HG03103 (cell line): ENCODE measurements at regions not wholly inside any gene's neighbourhood (a gene's known extent, or its start where the extent isn't known, plus 50 kb on each side); places are given as distances from the start of the nearest gene placed in this dataset.
A peak's percentile ranks its signal among the peaks of the same experiment; 100 is the strongest.

ENCODE experiments used
- ATAC-seq: cut with Tn5 transposase; IDR thresholded peaks from one replicate; pipeline ENCODE4 v1.9.1; 2021; ENCODE audit warnings: low read depth; ENCODE audit not compliant: unreplicated experiment

GRCh38 chr21:14736672-14737071, 190.6 kb upstream of the SAMSN1 start:
- ATAC-seq: no peak

- ATAC-seq: peak; percentile 77
Observed at GRCh38 chr21:14736162-14736561, 190.0 kb upstream of the SAMSN1 start.

GRCh38 chr21:14734833-14735232, 188.7 kb upstream of the SAMSN1 start:
- ATAC-seq: no peak

GRCh38 chr21:14734191-14734590, 188.1 kb upstream of the SAMSN1 start:
- no peak for ATAC-seq

GRCh38 chr21:14725219-14725618, 179.1 kb upstream of the SAMSN1 start:
- ATAC-seq: no peak

GRCh38 chr21:14722841-14723483, 176.8 kb upstream of the SAMSN1 start:
- no peak for ATAC-seq

GRCh38 chr21:14720237-14720636, 174.1 kb upstream of the SAMSN1 start:
- ATAC-seq: no peak

GRCh38 chr21:14718951-14719350, 172.8 kb upstream of the SAMSN1 start:
- no peak for ATAC-seq

GRCh38 chr21:14716761-14717396, 170.8 kb upstream of the SAMSN1 start:
- ATAC-seq: no peak

- no peak for ATAC-seq
Observed at GRCh38 chr21:14713109-14713508, 167.0 kb upstream of the SAMSN1 start.

- ATAC-seq: no peak
Observed at GRCh38 chr21:14712121-14712715, 166.1 kb upstream of the SAMSN1 start.

GRCh38 chr21:14711287-14711686, 165.2 kb upstream of the SAMSN1 start:
- no peak for ATAC-seq

- no peak for ATAC-seq
Observed at GRCh38 chr21:14707511-14708020, 161.5 kb upstream of the SAMSN1 start.

- no peak for ATAC-seq
Observed at GRCh38 chr21:14706712-14707510, 160.8 kb upstream of the SAMSN1 start.

GRCh38 chr21:14699433-14700407, 153.6 kb upstream of the SAMSN1 start:
- no peak for ATAC-seq

GRCh38 chr21:14697769-14698168, 151.7 kb upstream of the SAMSN1 start:
- ATAC-seq: no peak

- no peak for ATAC-seq
Observed at GRCh38 chr21:14694817-14695216, 148.7 kb upstream of the SAMSN1 start.

- ATAC-seq: no peak
Observed at GRCh38 chr21:14693997-14694396, 147.9 kb upstream of the SAMSN1 start.

- ATAC-seq: no peak
Observed at GRCh38 chr21:14691914-14692313, 145.8 kb upstream of the SAMSN1 start.

GRCh38 chr21:14690886-14691285, 144.8 kb upstream of the SAMSN1 start:
- ATAC-seq: no peak
